HK-2 (cell line): ENCODE measurements at regions not wholly inside any gene's neighbourhood (a gene's known extent, or its start where the extent isn't known, plus 50 kb on each side); places are given as distances from the start of the nearest gene placed in this dataset.

Source experiments
- DNase-seq: peaks from one replicate; pipeline ENCODE4 v3.0.0-alpha.2; 2018; ENCODE audit not compliant: unreplicated experiment

DNA sequence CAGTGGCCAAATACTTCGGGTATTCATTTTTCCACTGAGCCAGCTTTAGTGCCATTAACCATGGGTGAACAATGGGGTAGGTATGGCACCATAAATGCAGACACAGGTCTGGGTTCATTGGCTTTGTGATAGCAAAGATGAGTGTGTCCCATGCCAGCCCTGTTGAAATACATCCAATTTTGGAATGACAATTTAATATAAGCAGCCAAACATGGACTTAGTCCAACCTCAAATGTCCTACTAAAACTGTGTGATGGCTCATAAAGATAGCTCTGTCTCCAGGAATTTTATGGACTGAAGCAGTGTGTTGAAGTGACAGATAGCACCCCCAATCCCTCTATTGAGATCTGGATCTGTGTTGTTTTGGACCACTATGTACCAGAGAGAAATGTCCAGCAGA, 514.9 kb downstream of the RASEF start:
- no peak for DNase-seq

DNA sequence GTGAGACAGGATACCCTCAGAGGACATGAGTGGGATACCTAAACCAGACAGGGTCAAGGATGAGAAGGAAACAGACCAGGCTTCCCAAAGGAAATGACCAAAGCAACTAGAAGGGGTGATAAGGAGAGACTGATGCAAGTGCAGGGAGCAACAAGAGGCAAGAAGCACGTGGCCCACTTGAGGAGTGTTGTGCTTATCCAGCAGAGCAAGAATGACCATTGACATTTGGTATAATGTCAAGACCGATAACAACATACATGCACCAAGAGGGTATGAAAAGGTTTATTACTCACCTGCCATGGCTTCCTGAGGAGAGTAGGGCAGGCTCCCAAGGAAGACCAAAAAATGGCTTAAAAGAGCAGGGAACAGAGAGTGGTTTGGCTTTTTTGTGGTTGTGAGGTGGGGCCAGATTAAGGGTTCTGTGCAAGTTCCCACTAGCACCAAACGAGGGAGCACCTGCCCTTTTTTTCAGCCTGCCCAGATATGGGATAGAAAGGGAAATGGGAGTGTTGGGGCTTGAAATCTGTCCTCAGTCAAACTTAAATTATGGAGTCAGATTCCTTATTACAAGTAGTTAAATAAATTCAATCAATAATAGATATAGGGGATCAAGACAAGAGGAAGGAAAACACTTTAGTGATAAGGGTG, 513.6 kb downstream of the RASEF start:
- no peak for DNase-seq

DNA sequence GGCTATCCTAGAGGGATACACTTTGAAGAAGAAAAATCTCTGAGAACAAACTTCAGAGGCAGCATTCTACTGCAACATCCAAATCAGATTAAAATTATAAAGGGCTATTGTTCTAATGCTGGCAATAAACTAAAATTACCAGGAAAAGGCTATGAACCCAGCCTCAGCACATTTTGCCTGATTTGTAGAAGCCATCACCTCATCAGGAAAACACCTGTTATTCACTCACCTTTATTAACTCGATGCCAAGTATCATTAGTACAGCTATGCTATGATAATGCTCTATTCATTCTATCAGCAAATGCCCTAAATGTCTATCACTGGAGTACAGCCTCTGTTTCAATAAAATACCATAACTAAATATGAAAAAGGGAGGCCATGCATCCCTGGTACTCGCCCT, 510.2 kb downstream of the RASEF start:
- DNase-seq, result no peak

GRCh38 chr9:82553654-82554366, 509.1 kb downstream of the RASEF start:
- no peak for DNase-seq

GRCh38 chr9:82554381-82554780, 508.6 kb downstream of the RASEF start:
- no peak for DNase-seq

GRCh38 chr9:82555031-82555430, 507.9 kb downstream of the RASEF start:
- no peak for DNase-seq

DNA sequence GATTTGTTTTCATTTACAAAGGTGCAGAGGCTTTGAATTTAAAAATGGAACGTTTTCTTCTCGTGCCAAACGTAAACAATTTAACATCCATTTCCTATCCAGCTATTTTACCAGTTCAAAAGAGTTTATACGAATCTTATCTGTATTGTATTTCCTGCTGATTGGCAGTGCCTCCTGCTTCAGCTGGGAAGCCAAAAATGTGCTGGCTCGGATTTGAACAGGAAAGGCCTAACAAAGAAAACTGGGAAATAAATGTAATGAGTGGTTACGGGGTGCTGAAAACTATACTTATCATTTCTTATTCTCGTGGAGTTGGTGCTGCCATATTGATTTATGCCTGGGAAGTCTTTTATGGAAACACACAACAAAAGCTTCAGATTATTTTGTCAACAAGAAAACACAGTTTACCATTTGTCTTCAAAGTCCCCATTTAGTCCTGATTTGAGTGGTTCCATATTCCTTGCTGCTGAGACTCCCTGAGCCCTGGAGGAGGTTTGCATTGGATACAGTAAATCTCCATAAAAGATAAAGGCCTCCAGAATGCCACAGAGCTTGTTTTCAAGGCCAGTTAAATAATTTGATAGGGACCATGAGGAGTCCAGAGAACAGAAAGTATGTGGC, 507.4 kb downstream of the RASEF start:
- DNase-seq, result no peak

- no peak for DNase-seq
These were observed 504.6 kb downstream of the RASEF start for GRCh38 chr9:82558346-82558745.

GRCh38 chr9:82558855-82559630, 503.9 kb downstream of the RASEF start:
- no peak for DNase-seq

GRCh38 chr9:82560036-82560435, 502.9 kb downstream of the RASEF start:
- DNase-seq, result no peak

- no peak for DNase-seq
These were observed 502.5 kb downstream of the RASEF start for GRCh38 chr9:82560457-82560904.

DNA sequence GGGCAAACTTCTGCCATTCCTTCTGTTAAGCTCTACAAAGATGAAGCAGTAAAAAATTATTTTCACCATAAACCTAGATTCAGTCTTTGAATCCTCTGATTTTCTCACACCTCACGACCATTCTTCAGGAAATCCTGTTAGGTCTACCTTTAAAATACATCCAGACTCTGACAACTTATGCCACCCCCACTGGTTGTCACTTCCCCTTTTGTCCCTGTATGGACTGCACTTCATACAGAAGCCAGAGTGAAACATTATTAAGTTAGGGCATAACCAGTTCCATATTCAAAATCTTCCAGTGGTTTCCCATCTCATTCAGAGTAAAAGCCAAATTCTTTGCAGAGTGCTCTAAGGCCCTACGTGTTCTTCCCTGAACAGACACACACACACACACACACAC, 499.8 kb downstream of the RASEF start:
- no peak for DNase-seq

GRCh38 chr9:82563841-82564240, 499.1 kb downstream of the RASEF start:
- DNase-seq, result no peak

DNA sequence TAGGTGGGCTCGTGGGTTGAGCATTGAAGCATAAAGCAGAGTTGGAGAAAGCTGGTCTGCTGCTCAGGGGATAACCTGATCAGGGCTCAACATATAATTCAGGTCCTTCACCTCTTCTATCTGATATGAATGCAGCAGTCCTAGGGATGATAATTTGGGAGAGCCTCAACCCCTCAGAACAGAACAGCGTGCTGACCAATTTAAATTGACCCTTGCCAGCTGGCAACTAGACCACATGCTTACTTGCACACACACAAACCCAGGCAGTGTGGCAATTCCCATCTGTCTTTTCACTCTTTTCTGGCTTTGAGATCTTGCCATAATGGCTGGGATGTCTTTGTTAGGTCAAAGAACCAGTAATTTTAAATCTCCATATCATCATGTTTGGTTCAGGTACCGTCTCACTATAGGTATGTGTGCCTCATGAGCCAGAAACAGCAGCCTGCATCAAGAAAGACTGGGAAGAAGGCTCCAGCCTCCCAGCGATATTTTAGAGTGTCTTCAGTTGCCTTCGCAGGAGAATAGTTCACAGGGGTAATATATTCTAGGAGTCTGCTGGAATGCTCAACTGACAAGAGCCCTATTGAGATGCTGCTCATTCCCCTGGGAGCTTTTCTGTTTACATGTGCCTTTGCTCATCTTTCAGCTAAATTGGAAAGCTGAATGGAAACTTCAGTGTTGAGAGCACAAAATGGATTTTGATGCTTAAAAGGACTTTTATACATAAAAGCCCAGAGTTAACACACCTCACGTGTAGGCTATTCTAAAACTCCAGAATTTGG, 497.6 kb downstream of the RASEF start:
- no peak for DNase-seq

- no peak for DNase-seq
These were observed 495.0 kb downstream of the RASEF start for GRCh38 chr9:82567953-82568352.

GRCh38 chr9:82570226-82570625, 492.7 kb downstream of the RASEF start:
- DNase-seq, result no peak

GRCh38 chr9:82571540-82571939, 491.4 kb downstream of the RASEF start:
- DNase-seq, result no peak

- no peak for DNase-seq
These were observed 490.8 kb downstream of the RASEF start for GRCh38 chr9:82572146-82572545.

DNA sequence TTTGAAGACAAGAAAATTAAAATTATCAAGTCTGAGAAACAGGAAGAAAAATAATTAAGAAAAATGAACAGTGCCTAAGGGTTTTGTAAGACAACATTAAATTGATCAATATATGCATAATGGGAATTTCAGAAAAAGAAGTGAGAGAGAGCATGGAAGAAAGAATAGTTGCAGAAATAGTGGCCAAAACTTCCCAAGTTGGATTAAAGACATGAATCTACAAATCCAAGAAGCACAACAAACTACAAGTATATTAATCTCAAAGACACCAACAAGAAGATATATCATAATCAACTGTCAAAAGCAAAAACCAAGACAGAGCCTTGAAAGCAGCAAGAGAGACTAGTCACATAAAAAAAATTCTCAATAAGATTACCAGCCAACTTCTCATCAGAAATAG, 488.0 kb downstream of the RASEF start:
- DNase-seq, result no peak

DNA sequence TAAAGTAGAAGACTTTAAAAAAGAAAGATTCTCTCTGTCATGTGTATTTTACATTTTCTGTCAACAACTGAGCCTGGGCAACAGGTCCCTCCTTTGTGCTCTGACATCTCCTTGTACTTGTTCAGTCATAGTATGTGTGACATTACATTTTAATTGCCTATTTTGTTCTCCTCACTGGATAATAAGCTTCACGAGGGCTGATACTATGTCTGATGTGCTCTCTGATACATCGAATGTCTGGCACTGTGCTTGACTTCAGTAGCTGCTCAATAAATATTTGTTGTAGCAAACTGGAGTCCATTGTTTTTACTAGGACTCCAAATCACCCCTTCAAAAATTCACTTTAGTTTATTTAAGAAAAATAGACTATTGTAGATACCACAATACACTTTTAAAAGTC, 482.0 kb downstream of the RASEF start:
- no peak for DNase-seq

GRCh38 chr9:82581516-82581915, 481.4 kb downstream of the RASEF start:
- no peak for DNase-seq

DNA sequence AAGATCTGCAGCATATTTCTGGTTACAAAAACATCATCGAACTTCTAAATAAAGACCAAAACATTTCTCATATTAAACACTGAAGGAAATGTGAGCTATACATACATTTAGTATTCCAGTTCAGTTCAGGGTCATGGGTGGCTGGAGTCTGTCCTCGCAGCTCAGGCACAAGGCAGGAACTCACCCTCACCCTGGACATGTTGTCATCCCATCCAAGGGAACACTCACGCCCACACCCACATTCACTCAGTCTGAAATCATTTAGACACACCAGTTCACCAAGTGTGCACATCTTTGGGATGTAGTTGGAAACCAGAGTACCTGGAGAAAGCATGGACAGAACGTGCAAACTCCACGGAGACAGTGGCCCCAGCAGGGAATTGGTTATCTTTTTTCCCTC, 481.0 kb downstream of the RASEF start:
- DNase-seq, result no peak
